ENCODE measurements at regions not wholly inside any gene's neighbourhood (a gene's known extent, or its start where the extent isn't known, plus 50 kb on each side); places are given as distances from the start of the nearest gene placed in this dataset.

DNA sequence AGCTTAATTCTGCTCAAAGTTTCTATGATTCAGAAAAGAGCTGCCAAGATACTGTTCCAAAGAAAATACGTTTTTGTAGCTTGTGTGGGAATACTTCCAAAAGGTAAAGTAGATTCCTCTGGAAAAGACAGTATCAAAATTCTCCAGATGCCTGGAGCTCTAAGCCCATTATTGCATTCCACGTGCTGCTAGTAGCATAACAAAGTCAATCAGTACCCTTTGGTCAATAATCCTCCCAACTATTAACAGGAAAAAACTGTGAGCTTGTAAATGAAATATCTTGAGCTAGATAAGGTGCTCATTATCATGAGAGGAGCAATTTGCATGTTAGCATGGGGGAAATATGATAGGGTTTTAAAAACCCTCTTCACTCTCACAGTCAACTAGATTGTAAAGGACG, 229.5 kb upstream of the TYRP1 start:
- Histone ChIP-seq H3K4me3 (ENCODE audit: low read length in 3 of 3) (no peak overlapping the region), H3K27ac (ENCODE audit: low read depth in 2 of 2, low read length in 2 of 2) (no peak overlapping the region), H3K9me3 (ENCODE audit: control insufficient read depth in 2 of 3, insufficient read depth in 1 of 3, low read length in 3 of 3) (no peaks in the 10 kb centered on the region), H3K9ac (ENCODE audit: low read length in 3 of 3) (no peak overlapping the region), H3K4me1 (ENCODE audit: control insufficient read depth in 2 of 3, insufficient read depth in 2 of 3, low read depth in 1 of 3, low read length in 3 of 3) (no peaks in the 10 kb centered on the region), H3K27me3 (ENCODE audit: control insufficient read depth, insufficient read depth, low read length) (no peaks in the 10 kb centered on the region), H3K36me3 (ENCODE audit: control insufficient read depth in 2 of 3, insufficient read depth in 3 of 3, low read length in 3 of 3) (no peaks in the 10 kb centered on the region)
- no peak for FAIRE-seq
- TF ChIP-seq, protein P1, sequence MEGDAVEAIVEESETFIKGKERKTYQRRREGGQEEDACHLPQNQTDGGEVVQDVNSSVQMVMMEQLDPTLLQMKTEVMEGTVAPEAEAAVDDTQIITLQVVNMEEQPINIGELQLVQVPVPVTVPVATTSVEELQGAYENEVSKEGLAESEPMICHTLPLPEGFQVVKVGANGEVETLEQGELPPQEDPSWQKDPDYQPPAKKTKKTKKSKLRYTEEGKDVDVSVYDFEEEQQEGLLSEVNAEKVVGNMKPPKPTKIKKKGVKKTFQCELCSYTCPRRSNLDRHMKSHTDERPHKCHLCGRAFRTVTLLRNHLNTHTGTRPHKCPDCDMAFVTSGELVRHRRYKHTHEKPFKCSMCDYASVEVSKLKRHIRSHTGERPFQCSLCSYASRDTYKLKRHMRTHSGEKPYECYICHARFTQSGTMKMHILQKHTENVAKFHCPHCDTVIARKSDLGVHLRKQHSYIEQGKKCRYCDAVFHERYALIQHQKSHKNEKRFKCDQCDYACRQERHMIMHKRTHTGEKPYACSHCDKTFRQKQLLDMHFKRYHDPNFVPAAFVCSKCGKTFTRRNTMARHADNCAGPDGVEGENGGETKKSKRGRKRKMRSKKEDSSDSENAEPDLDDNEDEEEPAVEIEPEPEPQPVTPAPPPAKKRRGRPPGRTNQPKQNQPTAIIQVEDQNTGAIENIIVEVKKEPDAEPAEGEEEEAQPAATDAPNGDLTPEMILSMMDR (IDR thresholded peaks at IDR 0.05; ENCODE audit: borderline replicate concordance, extremely low read depth, insufficient read depth), result no peak
- DNase-seq, result no peak
- intact Hi-C loops (cut with DNase I), result no loop called here

DNA sequence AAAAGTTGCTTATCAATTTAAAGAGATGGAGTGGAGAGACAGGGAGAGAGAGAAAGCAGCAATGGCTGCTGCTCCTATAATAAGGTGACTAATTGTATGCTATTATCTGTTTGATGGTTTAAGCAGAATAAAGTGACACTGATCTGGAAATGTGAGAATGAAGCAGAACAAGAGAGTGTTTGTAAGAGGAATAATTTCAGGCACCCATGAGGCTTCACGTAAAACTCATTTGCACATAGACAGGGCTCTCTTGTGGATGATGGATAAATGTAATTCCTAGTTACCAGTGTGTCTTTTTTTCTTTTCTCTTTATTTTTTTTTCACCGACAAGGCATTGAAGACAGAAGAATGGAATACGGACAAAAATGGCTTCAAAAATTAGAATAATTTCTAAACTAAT, 228.8 kb upstream of the TYRP1 start:
- Histone ChIP-seq H3K9me3 (ENCODE audit: control insufficient read depth in 2 of 3, insufficient read depth in 1 of 3, low read length in 3 of 3) (no peaks in the 10 kb centered on the region), H3K27me3 (ENCODE audit: control insufficient read depth, insufficient read depth, low read length) (no peaks in the 10 kb centered on the region), H3K4me1 (ENCODE audit: control insufficient read depth in 2 of 3, insufficient read depth in 2 of 3, low read depth in 1 of 3, low read length in 3 of 3) (no peaks in the 10 kb centered on the region), H3K9ac (ENCODE audit: low read length in 3 of 3) (no peak overlapping the region), H3K4me3 (ENCODE audit: low read length in 3 of 3) (no peak overlapping the region), H3K27ac (ENCODE audit: low read depth in 2 of 2, low read length in 2 of 2) (no peak overlapping the region), H3K36me3 (ENCODE audit: control insufficient read depth in 2 of 3, insufficient read depth in 3 of 3, low read length in 3 of 3) (no peaks in the 10 kb centered on the region)
- intact Hi-C loops (cut with DNase I), result no loop called here
- TF ChIP-seq, protein P1 (IDR thresholded peaks at IDR 0.05; ENCODE audit: borderline replicate concordance, extremely low read depth, insufficient read depth), result no peak
- FAIRE-seq, result no peak
- no peak for DNase-seq

DNA sequence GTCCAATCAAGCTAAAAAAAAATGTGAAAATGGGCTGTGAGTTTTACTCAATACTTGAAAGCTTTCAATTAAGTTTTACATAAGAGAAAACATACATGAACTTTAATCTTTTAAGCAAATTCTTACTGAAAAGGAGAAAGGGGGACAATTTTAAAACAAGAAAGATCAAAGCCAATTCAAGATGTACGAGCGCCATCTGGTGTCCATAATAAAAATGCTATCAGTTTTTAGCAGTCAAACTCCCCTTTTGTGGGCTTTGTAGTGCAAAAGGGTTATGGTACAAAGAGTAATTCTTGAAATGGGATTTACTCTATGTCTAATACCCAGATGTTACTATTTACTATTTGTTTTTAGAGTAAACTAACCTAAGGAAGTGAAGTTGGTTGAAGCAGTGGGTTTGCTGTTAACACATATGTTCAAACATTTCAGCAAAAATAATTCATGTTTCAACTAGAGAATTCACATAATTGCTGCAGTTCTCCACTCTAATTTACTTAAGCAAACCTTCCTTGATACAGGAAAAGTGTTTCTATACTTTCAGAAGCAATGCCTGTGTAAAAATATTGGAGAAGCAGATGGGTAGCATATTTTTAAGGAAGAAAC, 228.2 kb upstream of the TYRP1 start:
- Histone ChIP-seq H3K9ac (ENCODE audit: low read length in 3 of 3) (no peak overlapping the region), H3K4me3 (ENCODE audit: low read length in 3 of 3) (no peak overlapping the region), H3K27me3 (ENCODE audit: control insufficient read depth, insufficient read depth, low read length) (no peaks in the 10 kb centered on the region), H3K9me3 (ENCODE audit: control insufficient read depth in 2 of 3, insufficient read depth in 1 of 3, low read length in 3 of 3) (no peaks in the 10 kb centered on the region), H3K27ac (ENCODE audit: low read depth in 2 of 2, low read length in 2 of 2) (no peak overlapping the region), H3K36me3 (ENCODE audit: control insufficient read depth in 2 of 3, insufficient read depth in 3 of 3, low read length in 3 of 3) (no peaks in the 10 kb centered on the region), H3K4me1 (ENCODE audit: control insufficient read depth in 2 of 3, insufficient read depth in 2 of 3, low read depth in 1 of 3, low read length in 3 of 3) (no peaks in the 10 kb centered on the region)
- peak in 2 of 5 donors; percentile 51 to 69 for DNase-seq
- TF ChIP-seq, protein P1 (IDR thresholded peaks at IDR 0.05; ENCODE audit: borderline replicate concordance, extremely low read depth, insufficient read depth), result no peak
- intact Hi-C loops (cut with DNase I), result no loop called here
- no peak for FAIRE-seq

DNA sequence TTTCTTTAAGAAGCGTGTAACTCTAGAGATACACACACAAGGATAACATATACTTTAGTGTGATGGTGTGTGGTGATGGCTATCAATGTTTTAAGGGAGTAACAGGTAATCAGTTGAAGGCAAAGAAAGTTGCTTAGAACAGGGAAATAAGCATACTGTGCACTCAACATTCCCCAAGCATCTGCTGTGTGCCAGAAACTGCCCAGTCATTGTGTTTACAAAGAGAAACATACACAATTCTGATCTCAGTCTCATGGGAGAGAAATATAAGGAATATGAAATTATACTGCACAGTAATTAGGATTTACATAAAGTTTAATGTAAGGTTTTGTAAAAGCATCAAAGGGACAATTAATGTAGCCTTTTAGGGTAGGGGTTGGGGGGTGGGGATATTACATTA, 224.1 kb upstream of the TYRP1 start:
- H3K4me3 ChIP-seq (ENCODE audit: low read length in 3 of 3), result no peak overlapping the region
- no peaks in the 10 kb centered on the region for H3K4me1 ChIP-seq (ENCODE audit: control insufficient read depth in 2 of 3, insufficient read depth in 2 of 3, low read depth in 1 of 3, low read length in 3 of 3)
- TF ChIP-seq, protein P1 (IDR thresholded peaks at IDR 0.05; ENCODE audit: borderline replicate concordance, extremely low read depth, insufficient read depth), result no peak
- FAIRE-seq (no peak), DNase-seq (no peak)
- no peaks in the 10 kb centered on the region for H3K27me3 ChIP-seq (ENCODE audit: control insufficient read depth, insufficient read depth, low read length)
- H3K9ac ChIP-seq (ENCODE audit: low read length in 3 of 3), result no peak overlapping the region
- H3K9me3 ChIP-seq (ENCODE audit: control insufficient read depth in 2 of 3, insufficient read depth in 1 of 3, low read length in 3 of 3), result no peaks in the 10 kb centered on the region
- intact Hi-C loops (cut with DNase I), result no loop called here
- no peak overlapping the region for H3K27ac ChIP-seq (ENCODE audit: low read depth in 2 of 2, low read length in 2 of 2)
- H3K36me3 ChIP-seq (ENCODE audit: control insufficient read depth in 2 of 3, insufficient read depth in 3 of 3, low read length in 3 of 3), result no peaks in the 10 kb centered on the region

All from kidney (tissue), 13 donors.